NK-92 treated with Interleukin-12 subunit alpha and Interleukin-12 subunit beta, amount 100 ng/mL, for 24 hours (cell line): ENCODE measurements at regions not wholly inside any gene's neighbourhood (a gene's known extent, or its start where the extent isn't known, plus 50 kb on each side); places are given as distances from the start of the nearest gene placed in this dataset.

ENCODE experiments used
- DNase-seq: peaks from one replicate; lab custom pipeline; 2025; lab: John Stamatoyannopoulos, UW

DNA sequence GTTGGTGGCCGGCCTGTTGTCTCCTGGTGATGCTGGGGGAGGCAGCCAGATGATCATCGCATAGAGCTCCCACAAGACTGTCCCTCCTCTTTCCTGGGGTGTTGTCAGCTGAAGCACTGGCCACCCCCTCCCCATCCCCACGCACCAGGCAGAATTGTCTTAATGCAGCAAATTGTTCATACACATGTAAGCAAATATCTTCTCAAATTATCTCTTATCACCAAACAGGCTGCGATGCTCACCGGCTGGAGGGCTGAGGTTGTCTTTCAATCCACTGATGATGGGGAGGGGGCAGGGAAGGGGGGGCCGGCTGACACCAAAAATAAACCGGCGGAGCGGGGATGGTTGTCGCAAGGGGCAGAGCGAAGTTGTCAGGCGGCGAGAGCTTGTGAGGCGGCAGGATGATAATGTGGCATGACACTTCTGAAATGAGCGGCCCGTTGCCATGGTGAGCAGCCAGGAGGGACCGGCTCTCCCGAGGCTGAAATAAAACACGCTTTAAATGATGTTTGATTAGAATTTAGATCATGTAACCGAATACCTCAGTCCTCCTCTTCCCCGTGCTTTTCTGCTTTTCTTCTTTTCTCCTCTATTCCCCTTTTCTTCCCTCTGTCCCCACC is 59.8 kb downstream of the MRM1 start:
- no peak for DNase-seq

DNA sequence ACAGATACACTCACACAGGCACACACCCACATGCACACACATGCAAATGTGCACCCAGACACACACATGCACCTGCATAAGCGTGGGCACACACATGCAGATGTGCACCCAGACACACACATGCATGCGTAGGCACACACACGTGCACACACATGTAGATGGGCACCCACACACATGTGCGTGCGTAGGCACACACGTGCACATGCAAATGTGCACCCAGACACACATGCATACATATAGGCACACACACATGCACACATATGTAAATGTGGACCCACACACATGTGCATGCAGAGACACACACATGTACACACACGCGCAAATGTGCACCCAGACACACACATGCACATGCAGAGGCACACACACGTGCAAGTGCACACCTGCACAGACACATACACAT is 60.3 kb downstream of the MRM1 start:
- no peak for DNase-seq

DNA sequence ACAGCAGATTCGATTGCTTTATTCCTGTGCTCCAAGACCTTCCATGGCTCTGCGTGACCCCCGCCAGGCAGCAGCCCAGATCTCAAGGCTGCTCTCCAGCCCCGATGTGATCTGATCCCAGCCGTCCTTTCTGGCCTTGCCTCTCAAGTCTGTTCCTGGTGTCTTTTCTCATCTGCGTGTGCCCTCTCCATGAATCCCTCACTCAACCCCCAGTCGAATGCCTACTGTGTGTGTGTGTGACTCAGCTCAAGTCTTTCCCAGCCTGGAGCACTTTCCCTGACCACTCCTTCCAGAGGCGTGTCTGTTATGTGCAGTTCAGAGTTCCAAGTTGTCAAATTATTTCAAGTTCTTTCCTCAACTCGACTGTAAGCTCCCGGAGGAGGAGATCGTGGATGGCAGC is 64.0 kb downstream of the MRM1 start:
- DNase-seq: no peak

DNA sequence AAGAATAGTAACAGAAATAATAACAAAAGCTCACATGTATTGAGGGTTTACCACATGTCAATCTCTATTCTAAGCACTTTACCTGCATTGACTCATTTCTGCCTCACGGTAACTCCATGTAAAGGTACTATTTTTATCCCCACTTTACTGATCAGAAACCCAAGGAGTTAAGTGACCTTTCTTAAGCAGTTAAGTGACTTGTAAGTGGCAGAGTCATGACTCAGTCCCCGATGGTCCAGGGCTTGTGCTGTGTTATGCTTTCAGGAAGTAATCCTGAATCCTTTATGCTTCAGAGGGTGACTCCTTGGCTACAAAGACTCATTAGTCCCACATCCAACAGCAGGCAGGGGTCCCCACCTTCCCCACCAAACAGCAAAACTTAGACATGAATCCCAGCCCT is 66.5 kb downstream of the MRM1 start:
- no peak for DNase-seq

DNA sequence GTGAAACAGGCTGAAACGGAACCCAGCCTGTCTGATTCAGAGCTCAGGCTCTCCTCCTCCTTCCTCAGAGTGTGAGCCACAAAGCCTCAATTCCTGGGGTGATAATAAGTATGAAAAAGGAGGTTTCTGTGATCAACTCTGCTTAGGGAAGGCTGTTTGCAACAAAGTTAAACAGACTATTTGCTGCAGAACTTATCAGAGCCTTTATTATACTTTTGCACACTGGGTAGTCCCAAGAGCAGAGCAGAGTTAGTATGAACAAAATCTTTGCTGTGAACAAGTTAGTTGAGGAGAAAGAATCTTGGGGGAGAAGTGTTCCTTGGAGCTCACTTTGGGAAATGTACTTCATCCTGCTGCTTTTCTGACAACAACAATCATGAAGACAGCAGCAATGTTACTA is 67.4 kb downstream of the MRM1 start:
- no peak for DNase-seq

DNA sequence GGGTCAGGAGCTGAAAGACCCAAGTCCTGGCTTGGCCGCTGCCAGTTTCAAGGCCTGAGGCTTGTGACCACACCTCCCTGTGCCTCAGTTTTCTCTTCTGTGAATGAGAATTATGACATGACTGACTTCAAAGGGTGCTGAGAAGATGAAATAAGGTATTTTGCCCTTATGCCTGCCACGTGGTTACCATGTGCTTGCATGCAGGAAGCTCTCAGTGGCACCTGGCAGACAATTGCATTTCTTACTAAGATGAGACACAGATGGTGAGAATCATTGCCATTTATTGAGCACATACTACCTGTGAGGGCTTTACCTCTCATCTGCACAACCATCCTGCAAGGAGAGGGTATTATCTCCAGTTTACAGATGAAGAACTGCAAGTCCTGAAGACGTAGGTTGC is 69.8 kb downstream of the MRM1 start:
- no peak for DNase-seq

DNA sequence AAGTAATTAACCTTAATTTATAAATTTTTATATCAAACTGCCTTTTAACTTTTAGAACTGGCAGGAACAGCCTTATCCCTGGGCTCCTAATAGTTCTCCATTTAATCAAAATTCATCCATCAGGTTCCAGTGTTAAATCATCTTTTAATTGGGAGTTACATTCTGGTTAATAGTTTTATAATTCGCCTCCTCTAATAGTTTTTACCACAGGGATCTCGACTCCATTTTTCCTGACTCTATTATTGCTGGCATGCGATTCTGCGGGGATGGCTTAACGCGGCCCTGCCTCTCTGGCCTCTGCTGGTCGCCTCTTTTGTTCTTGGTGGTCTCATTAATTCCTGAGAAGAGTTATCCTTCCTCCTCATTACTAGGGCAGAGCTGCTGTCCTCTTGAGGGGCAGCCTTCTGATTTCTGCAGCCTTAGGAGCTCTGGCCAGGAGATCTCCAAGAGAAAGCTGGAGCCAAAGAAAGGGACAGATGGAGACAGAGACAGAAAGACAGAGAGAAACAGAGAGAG is 71.1 kb downstream of the MRM1 start:
- DNase-seq: no peak

DNA sequence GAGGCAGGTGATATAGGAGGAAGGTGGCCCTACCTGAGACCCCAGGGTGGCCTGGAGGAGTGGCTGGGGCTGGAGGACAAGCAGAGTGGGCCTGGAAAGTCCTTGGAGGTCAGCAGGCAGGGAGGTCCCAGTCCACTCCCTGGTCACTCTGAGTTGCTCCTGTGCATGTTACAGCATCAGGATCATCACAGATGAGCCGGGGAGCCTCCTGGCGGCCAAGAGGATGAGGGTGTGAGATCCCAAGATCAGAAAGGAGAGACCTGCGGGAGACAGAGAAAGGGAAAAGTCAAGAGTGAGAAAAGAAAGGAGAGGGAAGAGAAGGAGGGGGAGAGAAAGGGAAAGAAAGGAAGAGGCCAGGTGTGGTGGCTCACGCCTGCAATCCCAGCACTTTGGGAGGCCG is 71.7 kb downstream of the MRM1 start:
- DNase-seq: no peak

DNA sequence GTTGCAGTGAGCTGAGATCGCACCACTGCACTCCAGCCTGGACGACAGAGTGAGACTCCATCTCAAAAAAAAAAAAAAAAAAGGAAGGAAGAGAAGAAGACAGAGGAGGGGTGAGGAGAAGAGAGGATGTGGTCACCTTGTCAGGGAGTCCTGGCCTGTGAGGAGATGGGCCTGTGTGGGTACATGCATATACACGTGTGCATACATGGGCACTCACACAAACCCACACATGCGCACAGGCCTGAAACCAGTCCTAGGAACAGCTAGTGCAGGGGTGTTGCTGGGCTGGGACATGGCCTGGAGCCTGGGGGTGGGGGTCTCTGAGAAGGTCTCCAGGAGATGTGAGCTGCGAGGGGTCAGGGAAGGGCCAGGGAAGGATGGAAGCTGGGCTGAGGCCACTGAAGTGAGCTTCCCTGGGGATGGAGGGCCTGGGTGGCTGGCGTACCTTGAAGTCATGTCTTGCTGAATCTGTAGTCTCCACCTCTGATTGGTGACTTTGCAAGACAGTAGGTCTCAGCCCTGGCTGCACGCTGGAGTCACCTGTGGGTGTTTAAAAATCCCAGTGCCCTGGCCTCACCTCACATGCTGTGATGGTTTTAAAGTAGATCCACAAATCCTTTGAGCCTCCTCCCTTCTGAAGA is 72.4 kb downstream of the MRM1 start:
- no peak for DNase-seq

DNA sequence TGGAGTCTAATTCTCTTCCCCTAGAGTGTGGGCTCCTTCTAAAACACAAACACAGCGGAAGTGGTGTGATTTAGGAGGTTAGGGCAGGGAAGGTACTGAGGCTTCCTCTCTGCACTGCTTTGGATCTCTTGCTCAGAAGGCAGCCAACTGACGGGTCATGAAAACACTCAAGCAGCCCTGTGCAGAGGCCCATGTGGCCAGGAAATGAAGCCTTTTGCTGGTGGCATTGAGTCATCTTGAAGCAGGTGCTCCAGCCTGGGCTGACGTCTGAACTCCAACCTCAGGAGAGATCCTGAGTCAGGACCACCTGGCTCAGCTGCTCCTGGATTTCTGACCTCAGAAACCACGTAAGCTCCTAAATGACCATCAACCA is 72.9 kb downstream of the MRM1 start:
- peak; percentile 27 for DNase-seq

DNA sequence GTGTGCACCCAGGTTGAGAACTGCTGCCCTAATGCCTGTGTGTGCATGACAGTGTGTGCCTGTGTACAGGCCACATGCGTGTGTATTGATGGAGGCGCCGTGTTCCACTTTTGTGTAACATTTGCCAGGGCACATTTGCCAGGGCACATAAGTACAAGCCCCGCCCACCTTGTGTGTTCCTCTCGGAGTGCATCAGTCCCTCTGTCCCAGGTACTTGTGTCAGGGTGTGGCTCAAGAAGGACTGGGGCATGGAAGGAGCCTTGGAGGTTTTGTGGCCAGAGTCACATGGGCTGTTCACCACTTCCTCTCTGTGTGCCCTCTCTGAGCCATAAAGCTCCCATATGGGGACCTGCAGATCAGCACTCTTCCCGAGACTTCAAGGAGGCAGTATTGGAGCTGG is 73.9 kb downstream of the MRM1 start:
- no peak for DNase-seq

DNA sequence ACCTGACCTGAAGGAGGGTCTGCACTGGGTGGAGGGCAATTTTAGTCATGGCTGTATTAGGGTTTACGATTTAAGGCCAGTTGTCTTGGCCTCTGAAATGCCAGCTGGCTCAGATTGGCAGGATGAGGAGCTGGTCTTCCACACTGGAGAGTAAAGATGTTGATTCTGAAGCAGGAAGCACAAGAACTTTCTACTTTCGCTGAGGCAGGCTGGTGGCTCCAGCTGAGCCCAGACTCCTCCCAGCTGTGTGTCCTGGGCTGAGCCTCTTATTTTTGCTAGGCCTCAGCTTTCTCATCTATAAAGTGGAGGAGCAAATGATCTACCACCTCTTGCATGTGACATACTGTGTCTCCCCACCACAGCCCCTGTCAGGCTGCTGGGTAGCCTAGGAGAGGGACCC is 74.4 kb downstream of the MRM1 start:
- no peak for DNase-seq

DNA sequence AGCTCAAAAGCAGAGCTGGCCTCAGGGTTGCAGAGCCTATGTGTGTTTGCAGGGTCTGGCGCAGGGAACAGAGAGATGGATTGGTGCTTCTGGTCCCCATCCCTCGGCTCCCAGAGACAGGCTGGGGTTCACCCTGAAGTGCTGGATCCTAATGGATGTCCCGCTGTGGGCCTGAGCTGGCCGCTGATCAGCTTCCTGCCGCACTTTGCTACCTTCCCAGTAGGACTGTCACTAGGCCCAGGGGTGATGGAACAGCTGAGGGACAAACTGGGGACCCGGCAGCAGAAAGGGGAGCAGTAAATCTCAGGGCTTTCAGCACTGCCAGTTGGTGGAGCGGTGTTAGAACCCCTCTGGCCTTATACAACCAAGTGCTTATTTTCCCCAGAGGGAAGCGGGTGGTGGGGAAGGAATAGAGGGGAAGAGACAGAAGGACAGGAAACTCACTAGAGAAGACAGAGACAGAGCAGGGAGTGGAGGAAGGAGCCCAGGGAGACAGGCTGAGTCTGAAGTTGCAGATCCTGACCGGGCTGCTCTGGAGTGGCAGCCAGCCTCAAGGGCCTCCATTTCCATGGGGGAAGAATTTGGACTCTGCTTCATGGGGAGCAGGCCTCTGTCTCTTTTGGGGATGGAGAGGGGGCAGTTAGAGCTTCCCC is 78.6 kb downstream of the MRM1 start:
- DNase-seq: no peak

DNA sequence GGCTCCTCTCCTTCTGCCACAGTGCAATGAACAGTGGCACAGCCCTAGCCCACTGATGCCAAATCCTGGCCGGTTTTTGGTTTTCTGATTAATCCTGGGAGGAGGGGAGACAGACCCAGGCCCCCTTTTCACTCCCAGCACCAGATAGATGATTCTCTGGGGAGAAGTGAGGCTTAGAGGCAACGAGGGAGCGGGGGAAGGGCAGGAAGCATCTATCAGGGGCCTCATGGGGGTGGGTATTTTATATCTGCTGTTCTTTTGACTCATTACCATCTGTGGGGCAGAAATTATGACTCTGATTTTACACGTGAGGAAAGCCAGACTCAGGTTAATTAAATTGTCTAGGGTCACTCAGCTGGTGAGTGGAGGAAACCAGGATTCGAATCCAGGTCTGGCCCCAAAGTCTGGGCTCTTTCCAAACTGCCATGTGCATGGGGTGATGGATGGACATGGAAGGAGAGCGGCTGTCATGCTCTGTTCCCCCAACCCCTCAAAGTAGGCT is 79.4 kb downstream of the MRM1 start:
- no peak for DNase-seq

DNA sequence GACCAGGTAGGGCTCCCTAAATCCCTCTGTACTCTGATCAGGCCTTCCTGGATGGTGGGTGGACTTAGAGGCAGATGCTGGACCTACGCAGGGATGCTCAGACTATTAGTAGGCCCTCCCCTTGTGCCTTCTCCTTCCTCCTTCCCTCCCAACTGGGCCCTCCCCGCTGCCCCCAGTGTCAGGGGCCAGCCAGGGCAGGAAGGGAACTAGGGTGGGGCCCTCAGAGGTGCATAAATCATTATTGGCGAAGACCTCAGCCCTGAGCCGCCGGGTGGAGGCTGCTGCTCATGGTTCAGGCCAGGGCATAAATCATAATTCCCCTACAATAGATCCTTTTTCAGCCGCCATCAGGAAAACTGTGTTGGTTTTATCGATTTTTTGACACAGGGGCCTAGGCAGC is 81.4 kb downstream of the MRM1 start:
- no peak for DNase-seq

DNA sequence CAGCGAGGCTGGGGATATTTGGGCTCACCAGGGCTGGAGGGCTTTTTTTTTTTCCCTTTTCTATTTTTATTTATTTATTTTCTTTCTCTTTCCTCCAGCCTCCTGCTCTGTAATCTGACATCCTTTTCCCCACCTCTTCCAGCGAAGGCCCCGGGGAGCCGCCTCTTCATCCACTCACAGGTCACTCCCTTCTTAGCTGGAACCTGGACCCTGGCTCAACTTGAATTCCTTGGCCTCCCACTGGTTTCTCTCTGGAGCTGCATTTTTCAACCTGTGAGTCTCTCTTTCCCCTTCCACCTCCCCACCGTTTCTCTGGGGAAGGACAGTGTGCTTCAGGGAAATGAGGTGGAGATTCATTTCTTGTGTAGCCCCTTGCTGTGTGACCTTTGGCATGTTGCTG is 82.0 kb downstream of the MRM1 start:
- DNase-seq: no peak

DNA sequence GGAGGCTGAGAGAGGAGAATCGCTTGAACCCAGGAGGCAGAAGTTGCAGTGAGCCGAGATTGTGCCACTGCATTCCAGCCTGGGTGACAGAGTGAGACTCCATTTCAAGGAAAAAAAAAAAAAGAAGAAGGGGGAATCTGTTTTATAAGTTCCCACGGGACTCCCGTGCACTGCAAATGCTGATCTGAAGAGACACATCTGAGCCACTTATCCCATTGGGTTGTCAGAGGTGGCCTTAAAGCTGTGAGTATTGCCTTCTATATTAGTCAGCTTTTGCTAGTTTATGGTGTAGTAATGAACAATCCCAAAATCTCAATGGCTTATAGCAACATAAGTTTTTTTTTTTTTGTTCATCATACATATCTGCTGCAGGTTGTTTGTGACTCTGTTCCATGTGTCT is 82.8 kb downstream of the MRM1 start:
- DNase-seq: no peak

DNA sequence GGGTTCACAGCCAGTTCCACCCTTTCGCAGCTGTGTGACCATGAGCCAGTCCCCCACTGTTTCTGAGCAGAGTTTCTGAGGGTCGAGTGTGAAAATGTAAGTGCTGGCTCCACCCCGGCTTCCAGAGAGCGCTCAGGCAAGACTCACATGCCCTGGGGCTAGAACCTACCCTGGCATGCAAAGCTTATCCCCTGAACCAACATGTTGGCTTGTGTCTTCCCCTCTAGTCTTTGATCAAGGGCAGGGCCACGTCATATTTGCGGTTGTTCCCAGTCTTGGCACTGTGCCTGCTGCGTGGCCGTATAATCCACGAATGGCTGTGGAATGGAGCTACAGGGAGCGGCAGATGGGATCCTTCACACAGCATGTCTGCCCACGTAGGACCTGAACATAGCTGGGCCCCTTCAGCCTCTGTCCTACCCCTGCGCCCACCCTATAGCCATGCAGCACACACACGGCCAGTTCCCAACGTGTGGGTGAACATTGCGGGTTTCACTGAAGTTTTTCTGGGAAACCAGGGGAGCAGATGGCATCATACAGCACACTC is 84.8 kb downstream of the MRM1 start:
- no peak for DNase-seq

DNA sequence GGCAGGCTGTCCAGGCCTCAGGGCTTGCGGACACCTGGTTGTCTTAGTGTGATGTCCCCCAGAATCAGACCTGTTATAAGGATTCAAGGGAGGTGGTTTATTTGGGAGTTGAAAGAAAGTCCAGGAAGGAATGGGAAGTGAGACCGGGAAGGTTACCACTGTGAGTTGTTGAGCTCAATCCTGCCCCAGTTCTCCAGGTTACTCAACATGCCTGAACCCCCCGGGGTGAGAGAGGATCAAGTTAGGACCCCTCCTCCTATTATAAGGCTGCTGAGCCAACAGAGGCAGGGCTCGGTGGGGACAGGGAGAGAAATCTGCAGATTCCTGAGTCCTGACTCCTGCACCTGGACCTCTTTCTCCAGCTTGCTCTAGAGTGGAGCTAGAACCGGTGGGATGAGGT is 86.4 kb downstream of the MRM1 start:
- no peak for DNase-seq

DNA sequence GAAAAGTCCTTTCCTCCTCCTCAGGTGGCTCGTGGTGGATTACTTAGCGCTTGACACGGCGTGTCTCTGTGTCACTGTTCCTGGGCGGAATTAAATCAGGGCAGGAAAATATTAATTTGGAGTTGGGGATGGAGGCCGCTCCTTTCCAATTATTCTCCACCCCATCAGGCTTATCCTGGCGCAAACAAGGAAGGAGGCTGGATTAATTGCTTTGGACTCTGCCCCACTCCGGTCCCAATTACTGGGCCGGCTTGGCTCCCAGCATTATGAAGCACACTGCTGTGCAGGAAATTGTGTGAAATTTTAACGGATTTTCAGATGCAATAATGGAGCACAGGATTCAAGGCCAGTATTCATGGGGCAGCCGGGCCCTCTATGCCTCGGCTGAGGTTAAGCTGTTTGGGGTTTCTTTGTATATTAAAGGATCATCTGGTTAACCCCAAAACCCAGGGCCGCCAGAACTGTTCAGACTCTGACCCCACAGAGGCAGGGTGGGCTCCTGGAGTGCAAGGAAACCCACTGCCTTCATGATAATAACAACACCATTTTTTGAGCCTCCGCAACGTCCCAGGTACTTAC is 87.8 kb downstream of the MRM1 start:
- DNase-seq: no peak

DNA sequence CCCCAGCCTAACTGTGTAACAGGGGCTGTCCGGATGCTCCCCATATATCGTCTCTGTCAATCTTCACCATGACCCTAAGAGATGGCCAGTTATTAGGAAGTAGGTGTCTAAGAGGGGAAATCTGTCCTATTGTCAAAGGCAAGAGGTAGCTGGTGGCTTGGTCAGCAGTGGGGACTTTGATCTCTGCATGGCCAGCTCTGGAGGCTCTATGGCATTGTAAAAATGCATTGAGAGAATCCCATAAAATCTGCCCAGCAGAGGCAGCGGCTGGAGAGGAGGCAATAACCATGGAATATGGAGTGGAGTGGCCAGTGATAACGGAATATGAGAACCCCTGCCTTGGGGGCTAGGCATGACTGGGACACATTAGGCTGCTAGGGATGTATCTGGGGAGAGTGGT is 88.8 kb downstream of the MRM1 start:
- DNase-seq: no peak

DNA sequence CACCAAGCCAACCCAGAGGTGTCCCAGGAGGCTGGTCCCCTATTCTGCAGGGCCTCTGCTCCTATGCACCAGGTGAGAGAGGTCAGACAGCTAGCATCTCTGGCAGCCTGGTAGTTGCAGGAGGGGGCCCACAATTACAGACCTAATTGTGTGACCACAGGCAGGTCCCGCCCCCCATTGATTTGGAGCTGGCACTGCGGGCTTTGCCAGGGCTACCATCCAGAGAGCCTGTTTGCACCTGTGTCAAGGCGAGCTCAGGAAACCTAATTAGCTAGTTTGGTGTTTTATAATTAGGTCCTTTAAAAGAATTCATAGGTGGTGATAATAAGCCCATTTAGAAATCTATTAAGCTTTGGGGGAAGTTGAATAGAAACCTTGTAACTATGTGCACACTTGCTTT is 90.2 kb downstream of the MRM1 start:
- DNase-seq: no peak

DNA sequence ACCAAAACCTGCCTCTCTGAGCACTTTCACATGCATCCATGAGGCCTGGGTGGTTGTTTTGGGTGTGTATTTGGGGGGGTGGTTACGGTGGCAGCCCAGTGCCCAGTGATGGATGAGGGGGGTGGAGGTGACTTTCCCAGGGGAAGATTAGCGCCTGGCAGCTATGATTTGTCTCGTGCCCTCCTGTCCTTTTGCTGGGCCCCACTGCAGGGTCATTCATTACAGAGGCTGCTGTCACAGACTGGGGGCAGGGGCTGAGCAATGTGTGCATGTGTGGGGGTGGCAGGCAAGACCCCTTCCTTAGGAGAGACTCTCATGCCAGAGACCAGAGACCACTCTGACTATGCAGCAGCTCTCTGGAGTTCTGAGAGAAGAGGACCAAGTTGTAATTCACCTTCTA is 93.7 kb downstream of the MRM1 start:
- DNase-seq: no peak
